Erythroblast (primary cell): ENCODE measurements at regions not wholly inside any gene's neighbourhood (a gene's known extent, or its start where the extent isn't known, plus 50 kb on each side); places are given as distances from the start of the nearest gene placed in this dataset.

Experiments used
- GATA1 ChIP-seq: IDR thresholded peaks from 2 replicates; pipeline ENCODE4 v1.6.1; 2011; ENCODE audit warnings: low read depth, mild to moderate bottlenecking, control low read depth, low read length, moderate library complexity
- POLR2A ChIP-seq: IDR thresholded peaks from 2 replicates; pipeline ENCODE4 v1.6.1; 2011; ENCODE audit warnings: mild to moderate bottlenecking, low read length

DNA sequence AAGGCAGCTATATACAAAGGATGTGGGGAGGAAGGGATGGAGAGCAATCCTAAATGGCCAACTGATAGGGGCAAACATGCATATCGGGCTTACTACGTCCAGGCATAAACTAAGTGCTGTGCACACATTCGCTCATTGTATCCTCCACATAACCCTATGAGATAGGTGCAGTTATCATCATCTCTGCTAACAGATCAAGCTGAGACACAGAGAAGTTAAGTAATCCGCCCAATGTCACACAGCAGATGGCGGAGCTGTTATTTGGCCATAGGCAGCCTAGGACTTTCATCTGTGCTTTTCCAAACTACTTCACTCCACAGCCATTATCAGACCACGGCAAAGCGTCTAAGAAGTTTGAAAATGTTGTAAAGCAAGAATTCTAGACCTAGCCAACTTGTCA is 197.5 kb downstream of the RGS3 start:
- no peak for TF ChIP-seq POLR2A
- no peak for TF ChIP-seq GATA1
